Suprapubic skin (tissue), 3 donors: ENCODE measurements at regions not wholly inside any gene's neighbourhood (a gene's known extent, or its start where the extent isn't known, plus 50 kb on each side); places are given as distances from the start of the nearest gene placed in this dataset.

Experiments used
- CTCF ChIP-seq, 2 donors: fragments of 200-600 bp in 1 of 2; fragments of 450-650 bp in 1 of 2; sonication (generic) in 1 of 2; IDR thresholded peaks; one replicate each; pipeline ENCODE4 v1.5.1; 2016 to 2019; ENCODE audit warnings: antibody characterized with exemption in 2 of 2, mild to moderate bottlenecking in 1 of 2, moderate library complexity in 1 of 2
- POLR2AphosphoS5 ChIP-seq, 3 donors: sonication (generic); formaldehyde crosslinking; IDR thresholded peaks; one replicate each; pipeline ENCODE4 v1.6.1; 2017; ENCODE audit warnings: antibody characterized with exemption in 3 of 3

GRCh38 chr6:48782225-48782624, 671.2 kb upstream of the PTCHD4 start:
- TF ChIP-seq CTCF (IDR thresholded peaks at IDR 0.05) (no peak), POLR2AphosphoS5 (IDR thresholded peaks at IDR 0.05) (no peak)
